ENCODE measurements at regions not wholly inside any gene's neighbourhood (a gene's known extent, or its start where the extent isn't known, plus 50 kb on each side); places are given as distances from the start of the nearest gene placed in this dataset.

DNA sequence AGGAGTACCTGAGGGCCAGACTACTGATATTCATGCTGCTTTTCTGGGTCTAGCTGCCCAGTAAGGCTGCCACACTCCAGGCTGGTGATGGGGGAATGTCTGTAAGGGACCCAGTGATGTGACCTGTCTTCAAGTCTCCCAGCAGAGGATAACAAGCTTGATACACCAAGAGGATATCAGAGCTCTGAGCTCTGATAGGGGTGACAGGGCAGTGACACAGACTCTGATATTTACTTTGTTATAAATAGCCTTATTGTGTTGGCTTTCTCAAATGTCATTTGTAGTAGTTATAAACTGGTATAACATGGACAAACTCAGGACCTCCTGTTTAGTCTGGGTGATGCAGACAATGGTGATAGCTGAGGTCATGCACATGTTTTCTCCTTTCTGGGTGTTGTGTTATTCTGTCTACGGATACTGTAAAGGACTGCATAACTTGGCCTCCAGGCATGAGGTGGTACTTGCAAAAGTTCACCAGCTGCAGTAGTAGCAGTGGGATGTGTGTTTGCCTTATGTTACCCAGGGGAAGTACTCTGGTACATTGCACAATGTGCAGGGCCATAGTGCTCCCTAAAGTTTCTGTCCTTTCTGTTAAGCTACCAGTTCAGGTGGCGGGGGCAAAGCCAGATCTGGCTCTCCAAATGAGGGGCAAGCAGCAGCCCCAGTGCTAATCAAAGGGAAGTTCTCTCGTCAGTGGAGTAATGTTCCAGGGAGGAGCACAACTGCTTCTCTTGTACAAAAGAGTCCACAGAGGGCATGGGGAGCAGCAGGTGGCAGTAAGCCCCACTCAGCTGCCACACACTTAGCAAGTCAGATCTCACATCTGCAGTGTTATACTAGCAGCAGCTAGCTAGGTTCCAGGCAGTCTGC is 812.2 kb downstream of the JRKL start:
- no peak for DNase-seq

DNA sequence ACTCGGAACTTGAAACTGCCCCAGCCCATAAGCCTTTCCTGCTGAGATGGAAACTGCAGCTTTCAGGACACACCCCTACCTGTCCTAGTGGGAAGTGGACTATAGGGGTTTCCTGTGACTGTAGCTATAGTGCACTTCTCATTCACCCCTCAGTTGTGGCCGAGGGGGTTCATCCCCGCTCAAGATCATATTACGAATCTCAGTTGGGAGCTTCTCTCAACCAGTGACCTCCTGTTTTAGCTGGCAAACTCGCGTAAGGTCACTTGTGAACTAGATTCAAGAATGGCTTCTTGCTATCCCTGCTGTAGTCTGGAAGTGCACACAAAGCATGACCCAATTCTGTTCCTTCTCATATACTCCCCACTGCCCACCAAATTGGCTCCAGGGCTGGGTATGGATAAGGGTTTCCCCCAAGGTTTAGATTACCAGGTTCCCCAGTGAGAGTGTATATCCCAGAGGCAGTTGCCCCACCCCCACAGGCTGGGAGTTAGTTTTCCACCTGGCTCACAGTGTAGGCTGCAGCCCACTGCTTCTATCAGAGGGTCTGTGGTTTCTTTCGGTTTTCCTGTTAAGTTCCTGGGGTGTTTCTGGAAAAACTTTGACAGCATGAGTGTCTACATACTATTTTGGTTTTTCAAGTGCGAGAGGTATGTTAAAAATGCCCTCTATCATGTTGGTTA is 812.9 kb downstream of the JRKL start:
- DNase-seq: no peak

DNA sequence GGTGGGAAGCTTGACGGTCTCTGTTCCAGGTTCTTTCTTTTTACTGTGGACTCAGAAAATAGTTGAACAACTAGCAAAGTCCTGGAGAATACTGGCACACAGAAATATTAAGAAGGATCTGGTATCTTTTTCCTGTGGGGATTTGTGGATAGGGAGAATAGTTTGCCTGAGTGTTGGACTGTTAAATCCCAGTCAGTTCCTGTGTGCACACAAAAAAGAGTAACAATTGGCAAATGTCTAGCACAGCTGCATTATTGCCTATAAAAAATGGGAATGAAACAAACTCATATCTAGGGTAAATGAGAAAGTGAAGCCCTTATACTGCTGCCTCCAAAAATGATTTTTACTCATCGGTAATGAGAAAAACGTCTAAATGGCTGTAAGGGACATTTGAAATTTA is 828.2 kb downstream of the JRKL start:
- DNase-seq: no peak

DNA sequence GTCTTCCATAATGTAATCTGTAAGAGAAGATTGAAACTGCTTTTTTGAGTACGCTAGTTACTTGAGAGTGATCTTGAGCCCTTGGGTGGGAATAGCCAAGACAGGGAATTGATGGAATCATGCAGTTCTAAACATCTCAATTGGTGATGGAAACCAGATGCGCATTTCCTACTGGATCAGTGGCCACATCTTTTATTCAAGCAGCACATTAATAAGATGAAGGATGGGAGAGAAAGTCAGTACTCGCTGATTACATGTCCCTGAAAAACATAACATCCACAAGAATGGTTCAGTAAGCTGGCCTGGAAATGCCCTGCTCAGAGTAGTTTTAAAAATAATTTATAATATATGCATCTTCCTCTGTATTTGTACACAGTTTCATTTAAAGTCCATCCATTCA is 833.8 kb downstream of the JRKL start:
- DNase-seq: no peak

DNA sequence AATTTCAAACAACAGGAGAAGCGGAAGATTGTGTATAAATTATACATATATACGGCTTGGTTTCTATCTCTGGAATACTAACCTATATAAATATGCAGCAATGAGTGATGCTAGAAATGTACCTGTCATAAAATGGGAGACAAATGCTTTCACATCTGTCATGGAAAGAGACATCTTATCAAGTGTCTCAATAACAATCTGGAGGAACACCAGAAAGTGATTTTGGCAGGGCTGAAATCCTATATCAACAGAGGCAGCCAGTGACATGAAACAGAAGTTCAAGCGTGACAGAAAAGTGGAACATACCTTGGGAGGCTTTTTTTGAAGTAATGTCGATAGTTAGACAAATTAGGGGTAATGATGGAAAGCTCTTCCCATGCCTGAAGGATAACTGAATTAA is 834.6 kb downstream of the JRKL start:
- no peak for DNase-seq

DNA sequence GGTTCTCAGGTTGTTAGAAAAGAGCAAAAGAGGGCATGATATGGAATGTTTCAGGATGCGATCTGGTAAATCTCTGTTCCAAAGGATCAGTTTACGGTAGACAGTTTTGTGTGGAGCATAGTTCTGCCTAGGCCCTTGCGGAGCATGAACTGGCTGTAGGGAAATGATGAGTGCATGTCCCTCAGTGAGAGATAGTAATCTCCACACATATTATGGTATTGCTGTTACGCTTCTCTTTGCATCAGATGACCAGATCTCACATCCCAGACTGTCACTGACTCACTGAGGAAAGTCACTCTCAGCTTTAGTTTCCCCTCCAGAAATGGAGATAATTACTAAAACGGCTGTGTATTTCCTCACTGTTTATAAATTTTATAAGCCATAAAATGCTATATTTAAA is 836.0 kb downstream of the JRKL start:
- no peak for DNase-seq

DNA sequence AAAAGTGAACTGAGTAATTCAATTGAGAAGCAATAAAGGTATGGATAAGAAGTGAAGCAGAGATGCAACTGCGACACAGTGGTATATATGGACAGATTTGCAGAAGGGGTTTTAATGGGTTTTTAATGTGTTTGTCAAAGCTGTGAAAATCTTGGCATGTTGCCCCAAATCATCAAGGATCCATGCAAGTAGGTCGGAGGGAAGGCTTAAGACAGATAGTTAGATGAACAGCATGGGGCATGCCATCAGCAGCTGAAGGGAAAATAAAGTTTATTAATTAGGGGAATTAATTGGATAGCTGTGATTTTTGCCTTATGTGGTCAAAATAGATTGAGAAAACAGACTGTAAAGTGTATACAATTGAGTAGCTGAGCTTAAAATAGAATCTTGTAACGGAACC is 840.1 kb downstream of the JRKL start:
- DNase-seq: no peak

DNA sequence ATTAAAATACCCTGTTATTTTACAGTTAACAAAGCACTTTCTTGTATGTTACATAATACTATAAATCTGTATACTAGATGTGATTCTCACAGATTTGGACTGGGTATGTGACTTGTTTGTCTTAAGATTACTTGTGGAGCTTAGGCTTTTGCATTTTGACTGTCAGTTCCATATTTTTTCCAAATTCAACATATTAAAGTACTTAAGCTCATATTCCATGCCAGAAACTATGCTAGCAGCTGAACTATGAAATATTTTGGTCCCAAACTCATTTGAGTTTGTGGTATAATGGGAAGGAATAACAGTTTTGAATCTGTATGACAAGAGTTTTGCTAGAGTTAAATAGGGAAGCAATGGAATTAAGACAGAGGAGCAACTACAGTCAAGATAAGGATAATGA is 841.4 kb downstream of the JRKL start:
- no peak for DNase-seq

DNA sequence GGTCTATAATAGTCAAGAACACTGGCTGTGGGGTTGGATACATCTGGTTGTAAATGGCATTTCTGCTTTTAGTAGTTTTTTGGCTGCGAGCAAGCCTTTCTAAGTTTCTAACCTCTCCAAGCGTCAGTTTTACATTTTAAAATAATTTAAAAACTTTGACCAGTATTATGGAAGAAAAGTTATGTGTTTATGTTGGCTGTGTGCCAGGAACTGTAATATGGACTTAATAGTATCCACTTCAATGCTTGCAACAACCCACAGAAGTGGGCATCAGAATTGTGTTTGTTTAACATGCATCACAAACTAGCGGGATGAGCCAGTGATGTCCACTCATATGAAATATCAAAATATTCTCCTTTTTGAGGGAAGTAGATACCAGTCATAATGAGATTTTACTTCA is 844.2 kb downstream of the JRKL start:
- no peak for DNase-seq

DNA sequence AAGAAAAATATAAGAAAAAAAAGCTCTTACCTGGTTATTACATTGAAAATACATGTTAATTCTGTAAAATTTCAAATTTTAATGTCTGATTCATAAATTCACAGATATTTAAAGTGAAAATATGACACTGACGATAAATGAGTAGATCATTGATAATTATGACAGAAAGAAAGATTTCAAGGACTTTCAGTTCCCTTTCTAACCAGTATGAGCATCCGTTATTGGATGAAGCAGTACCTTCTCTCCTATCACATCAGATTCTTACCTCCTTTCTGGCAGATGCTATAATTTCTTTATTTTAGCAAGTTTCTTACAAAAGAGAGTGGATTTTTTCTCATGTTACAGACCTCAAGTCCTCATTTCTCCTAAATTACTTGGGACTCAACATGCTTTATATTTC is 847.3 kb downstream of the JRKL start:
- no peak for DNase-seq

DNA sequence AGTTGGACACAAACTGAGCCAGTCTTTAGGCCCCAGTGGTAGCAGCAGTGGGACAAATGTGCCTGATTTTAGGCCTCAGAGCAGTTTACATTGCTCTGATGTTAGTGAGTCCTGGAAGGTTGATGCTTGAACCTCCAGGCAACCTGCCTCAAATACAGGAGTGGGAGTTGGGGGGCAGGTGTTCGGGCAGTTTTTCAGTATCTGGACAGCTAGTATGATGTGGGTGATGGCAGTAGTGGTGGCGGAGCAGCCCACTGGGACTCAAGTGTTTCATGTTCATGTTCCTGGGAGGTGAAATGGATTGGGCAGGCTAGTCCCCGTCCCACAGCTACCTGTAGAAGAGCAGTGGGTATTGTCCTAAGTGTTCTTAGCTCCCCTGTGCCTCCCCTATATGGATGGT is 857.8 kb downstream of the JRKL start:
- DNase-seq: no peak

DNA sequence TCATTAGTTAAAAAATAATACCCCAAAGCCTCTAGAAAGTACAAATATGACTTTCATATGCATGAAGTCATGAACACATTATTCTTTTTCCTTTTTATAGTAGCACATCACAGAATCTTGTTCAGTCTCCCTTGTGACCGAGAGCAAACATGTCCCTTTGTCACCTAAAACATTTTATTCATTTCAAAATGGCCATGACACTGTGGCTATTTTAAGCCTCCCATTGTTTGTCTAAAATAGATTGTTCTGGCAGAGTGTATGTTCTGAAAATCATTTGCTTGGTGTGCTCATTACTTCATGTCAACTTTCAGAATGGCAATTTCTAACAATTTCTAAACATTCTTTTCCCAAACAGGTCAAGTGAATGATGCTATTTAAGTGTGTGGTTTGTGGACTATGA is 865.0 kb downstream of the JRKL start:
- no peak for DNase-seq

DNA sequence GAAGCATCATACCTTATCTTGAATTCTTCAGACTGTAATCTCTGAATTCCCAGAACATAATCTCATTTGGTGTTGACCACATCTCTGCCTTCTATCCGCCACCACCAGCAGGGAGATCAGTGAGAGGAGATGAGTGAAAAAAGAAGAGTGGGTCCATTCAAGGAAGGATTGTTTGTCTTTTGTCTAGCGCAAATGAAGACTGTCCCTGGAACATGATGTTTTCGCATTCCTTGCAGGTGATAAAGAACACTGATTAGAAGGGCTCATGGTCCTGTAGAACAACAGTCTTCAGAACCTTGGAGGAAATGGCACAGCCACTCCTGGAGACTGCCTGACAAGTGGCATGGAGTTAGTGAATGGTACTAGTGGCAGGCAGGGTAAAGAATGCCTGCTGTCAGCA is 869.6 kb downstream of the JRKL start:
- no peak for DNase-seq

DNA sequence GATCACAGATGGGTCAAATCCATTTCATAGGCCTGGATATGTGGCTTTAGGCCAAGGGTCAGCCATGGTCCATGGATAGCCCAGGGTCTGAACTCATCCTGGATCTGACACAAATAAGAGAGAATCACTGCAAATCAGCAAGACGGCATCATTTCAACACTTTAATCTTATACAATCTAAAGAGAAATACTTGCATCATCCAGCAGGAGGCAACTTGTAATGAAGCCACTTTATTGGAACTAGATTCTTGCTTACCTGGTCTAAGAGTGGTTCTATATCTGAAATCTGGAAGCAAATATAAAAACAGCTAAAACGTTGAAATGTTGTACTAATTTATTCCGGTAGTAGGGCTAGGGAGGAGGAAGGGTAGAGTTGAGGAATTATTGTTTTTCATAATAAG is 870.1 kb downstream of the JRKL start:
- no peak for DNase-seq

DNA sequence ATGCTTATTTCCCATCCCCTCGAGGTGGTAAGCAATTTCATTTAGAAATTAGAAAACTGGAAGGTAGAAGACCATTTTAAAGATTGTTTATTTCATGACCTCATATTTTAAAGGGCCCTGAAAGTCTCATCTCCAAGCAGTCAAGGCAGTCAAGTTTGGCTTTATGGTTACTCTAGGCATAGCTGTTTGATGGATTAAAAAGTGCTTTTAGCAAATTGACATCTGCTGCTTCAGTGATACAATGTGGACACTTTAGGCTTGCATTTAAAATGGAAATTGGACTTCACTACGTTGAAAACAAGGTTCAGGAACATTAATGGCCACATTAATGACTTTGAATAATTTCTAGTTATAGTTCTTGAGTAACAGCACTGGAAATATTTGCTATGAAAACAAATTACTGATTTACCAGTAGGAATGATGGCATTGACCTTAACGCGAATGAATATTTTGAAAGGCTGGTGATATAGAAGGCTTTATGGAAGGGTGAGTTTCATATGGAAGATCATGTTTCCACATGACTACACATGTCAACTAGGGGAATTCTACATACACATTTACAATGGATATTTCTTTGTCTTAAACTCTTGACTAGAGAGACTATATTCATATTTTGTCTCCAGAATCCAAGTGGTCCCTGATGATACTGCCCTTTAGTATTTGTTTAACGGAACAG is 873.5 kb downstream of the JRKL start:
- no peak for DNase-seq

DNA sequence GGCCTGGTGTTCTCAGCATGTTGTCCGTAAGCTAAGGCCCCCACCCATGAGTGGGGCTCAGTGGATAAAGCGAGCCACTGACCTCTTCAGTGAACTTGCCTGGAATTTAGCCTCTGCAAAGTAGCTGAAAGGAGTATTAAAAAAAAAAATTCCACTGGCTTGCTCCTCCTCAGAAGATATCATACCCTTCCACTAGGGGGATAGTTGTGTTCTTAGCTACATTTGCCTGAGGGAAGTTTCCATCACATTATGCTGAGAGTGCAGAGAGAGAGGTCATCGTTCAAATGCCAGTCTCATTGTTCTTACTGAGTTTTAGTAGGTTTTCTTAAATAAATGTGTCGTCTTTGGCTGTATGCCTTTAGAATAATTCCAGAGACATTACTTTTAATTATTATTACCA is 879.7 kb downstream of the JRKL start:
- DNase-seq: no peak

DNA sequence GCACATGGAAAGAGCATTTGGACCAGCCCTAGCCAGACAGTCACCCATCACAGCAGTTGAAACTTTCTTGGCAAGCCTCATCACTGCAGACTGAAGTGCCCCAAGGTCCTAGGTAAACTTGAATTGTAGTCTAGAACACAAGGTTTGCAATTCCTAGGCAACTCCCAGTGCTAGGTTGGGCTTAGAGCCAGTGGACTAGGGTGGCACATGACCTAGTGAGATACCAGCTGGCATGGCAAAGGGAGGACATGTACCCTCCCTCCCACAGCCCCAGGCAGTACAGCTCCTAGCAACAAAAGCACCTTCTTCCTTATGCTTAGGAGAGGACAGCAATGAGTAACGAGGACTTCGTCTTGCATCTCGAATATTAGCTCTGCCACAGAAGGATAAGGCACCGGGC is 889.5 kb downstream of the JRKL start:
- DNase-seq: no peak

DNA sequence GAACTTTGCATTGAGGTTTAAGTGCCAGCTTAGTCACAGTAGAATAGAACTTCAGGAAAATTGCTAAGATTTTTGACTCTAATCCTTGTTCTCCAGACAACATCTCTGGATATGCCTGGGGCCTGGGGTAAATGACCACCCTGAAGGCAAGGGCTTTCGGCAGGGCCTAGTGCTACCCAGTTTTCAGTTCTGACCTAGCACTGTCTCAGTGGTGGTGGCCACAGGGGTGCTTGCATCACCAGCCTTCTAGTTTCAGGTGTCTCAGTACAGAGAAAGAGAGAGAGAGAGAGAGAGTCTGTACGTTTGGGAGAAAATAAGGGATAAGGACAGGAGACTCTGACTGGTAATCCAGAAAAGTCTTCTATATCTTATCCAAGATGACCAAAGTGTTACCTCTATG is 890.5 kb downstream of the JRKL start:
- DNase-seq: no peak

DNA sequence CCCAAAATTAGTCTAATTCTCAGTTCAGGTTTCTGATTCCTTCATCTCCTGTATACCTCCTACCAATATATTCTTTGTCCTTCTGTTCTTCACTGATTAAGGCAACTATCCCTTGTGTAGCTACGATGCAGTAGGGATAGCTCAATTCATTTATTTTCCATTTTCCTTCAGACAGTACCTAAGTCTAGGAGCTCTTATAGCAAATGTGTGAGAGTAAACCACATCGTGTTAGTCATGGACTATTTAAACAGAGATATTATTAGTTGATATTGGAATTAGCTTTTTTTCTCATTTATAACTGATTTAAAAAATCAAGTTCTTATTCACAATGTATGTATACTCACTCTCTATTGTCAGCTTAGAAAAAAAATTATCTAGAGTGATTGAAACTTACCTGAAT is 900.0 kb downstream of the JRKL start:
- no peak for DNase-seq

DNA sequence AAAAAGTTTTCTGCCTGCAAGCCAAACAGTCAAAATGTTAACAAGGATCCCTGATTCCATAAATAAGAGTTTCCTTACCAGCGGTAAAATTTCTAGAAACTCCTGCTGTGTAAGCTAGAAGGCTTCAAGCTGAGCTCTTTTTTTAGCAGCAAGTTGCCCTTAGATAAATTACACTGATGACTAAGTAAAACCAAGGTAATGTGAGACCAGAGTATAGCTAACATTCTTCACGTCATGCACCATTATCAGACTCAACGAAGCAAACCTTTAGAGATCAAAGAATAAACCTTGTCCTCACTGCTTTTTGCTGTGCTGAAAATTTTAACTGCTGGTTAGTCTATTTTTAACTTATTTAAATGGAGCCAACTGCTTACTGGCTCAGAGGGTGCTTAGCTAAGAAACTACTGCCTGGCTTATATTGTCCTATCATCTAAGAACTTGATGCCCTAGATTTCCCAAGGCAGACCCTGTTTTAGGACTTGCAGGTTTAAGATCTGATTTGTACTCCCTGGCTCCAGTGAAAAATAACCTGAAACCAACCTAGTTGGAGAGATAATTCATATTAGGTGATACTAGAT is 900.7 kb downstream of the JRKL start:
- no peak for DNase-seq

DNA sequence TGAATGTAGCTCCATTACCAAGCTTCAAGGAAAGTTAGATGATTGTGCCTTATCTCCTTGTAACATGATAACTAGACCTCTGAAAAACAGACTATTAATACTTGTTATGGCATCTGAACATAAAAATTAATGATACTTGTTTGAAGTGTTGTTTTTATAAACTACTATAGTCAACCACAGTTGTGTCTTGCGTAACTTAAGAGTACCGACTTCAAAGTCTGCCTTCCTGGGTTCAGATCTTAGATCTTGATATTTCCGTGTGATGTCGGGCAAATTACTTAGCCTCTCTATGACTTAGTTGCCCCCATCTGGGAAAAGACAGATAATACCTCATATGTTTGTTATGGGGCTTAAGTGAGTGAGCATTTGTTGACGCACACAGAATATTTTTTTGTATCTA is 906.5 kb downstream of the JRKL start:
- DNase-seq: no peak

DNA sequence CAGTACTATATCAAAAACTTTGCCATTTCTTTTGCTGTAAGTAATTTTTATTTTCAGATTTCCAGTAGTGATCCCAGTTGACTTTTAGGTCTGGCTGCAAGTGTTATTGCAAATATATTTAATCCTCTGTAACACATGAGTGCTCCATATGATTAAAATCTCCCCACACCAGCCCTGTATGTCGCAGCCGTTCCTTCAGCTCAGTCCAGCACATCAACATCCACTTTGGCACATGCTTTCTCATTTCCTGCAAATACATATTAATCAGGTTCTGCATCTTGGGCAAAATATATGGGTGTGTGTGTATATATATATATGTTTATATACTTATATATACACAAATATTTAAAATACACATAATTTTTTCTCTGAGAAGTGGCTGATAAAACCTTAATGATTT is 919.5 kb downstream of the JRKL start:
- no peak for DNase-seq

DNA sequence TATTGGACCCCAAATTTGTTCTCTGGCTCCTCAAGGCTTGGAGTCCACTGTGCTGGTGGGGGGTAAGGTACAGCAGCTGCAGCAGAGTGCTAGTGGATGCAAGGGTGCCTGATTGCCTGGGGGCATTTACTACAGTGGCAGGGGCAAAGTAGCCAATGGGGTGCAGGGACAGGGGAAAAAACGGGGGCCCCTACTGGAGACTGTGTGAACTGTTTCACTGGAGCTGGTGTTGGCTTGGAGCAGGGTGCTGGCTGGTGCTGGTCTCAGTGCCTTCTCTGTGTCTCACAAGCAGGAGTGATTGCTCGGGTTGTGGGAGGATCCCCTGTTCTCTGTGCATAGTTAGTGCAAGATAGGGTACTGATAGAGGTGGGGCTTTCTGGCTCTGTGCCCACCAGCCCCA is 935.9 kb downstream of the JRKL start:
- DNase-seq: no peak

DNA sequence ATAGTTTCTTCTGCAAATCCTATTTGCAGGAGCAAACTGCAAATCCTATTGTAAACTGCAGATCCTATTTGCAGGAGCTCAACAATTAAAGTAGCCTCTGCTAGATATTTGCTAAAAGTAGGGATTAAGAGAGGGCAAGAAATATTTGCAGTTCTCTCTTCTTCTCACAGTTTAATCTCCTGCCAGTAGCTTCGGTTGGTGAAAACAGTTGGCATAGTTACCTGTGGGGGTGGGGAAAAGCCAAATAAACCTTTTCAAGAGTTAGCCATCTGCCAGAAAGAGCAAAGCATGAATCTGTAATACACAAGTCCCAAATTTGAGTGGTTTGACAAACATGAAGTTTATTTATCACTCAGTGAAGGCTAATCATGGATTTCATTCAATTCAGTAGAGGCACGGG is 942.5 kb downstream of the JRKL start:
- no peak for DNase-seq

Data from KG1 (cell line).